Loucy (cell line): ENCODE measurements at regions not wholly inside any gene's neighbourhood (a gene's known extent, or its start where the extent isn't known, plus 50 kb on each side); places are given as distances from the start of the nearest gene placed in this dataset.

Experiments
- CTCF ChIP-seq: fragments of 200-600 bp; sonication (generic); conservative IDR thresholded peaks from 2 replicates; pipeline ENCODE4 v1.5.1; 2014; ENCODE audit warnings: mild to moderate bottlenecking, antibody characterized with exemption, low read length
- EZH2phosphoT487 ChIP-seq: fragments of 200-600 bp; IDR thresholded peaks from 2 replicates; pipeline ENCODE4 v1.6.1; 2018; ENCODE audit warnings: antibody characterized with exemption, mild to moderate bottlenecking, moderate library complexity, borderline replicate concordance

DNA sequence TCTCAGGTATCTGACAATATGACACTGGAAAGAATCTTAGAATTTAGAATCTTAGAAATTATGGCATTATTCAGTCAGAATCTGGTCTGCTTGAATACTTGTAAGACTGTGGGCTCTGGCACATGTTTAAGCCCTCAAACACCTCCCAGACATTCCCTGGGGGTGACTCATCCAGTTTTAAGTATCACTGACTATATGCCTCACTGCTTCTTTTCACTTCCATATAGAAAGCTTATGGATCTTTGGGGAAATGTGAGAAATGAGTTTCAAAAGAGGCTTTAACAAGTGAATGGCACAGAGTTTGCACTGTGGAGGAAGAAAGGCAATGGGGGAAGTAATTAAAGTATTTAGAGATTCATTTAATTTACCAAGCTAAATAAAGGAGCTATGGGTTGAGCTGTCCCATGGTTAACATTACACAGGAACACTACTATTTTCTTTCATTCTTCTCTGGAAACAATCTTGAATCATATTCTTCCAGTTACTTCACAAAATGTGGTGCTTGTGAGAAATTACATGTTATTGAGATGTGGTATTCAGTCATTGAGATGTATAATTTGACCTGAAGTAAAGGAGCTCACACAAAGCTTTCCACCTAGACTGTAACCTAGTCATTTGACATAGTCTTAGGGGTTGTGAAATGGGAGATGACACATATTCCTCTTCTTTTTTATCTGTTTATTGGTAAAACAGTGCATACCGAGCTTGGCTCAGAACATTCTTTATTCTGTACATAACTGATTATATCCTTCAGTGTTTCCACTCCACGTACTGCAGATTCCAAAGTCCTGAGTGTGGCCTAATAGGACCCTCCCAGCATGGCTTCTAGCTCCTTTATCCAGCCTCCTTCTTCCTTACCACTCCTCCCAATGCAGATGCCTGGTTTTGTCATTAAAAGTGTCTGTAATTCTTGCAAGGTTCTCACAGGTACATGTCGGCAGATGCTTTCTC, 544.6 kb upstream of the NECTIN3 start:
- TF ChIP-seq CTCF (no peak), EZH2phosphoT487 (no peak)
